Effector memory CD4-positive, alpha-beta T cell (primary cell): ENCODE measurements at regions not wholly inside any gene's neighbourhood (a gene's known extent, or its start where the extent isn't known, plus 50 kb on each side); places are given as distances from the start of the nearest gene placed in this dataset.

Experiments
- DNase-seq, 3 donors: peaks; one replicate each; pipeline ENCODE4 v3.0.0-alpha.2; 2020
- H3K27ac ChIP-seq: 2 replicates; pipeline ENCODE4 v1.7.0; 2013; ENCODE audit warnings: mild to moderate bottlenecking, low read length, moderate library complexity; ENCODE audit not compliant: insufficient read depth, poor library complexity, severe bottlenecking
- H3K27me3 ChIP-seq: replicated peaks from 2 replicates; pipeline ENCODE4 v1.7.0; 2013; ENCODE audit warnings: mild to moderate bottlenecking, low read length; ENCODE audit not compliant: insufficient read depth, control insufficient read depth, poor library complexity, severe bottlenecking
- H3K36me3 ChIP-seq: 2 replicates; pipeline ENCODE4 v1.7.0; 2013; ENCODE audit warnings: mild to moderate bottlenecking, low read length, moderate library complexity; ENCODE audit not compliant: control insufficient read depth, insufficient read depth
- H3K4me1 ChIP-seq: 2 replicates; pipeline ENCODE4 v1.7.0; 2013; ENCODE audit warnings: low read length, mild to moderate bottlenecking; ENCODE audit not compliant: control insufficient read depth, insufficient read depth, poor library complexity, severe bottlenecking
- H3K4me3 ChIP-seq: 2 replicates; pipeline ENCODE4 v1.7.0; 2013; ENCODE audit warnings: low read length, low read depth, mild to moderate bottlenecking; ENCODE audit not compliant: insufficient read depth, poor library complexity, severe bottlenecking
- H3K9me3 ChIP-seq: 2 replicates; pipeline ENCODE4 v1.7.0; 2013; ENCODE audit warnings: mild to moderate bottlenecking, low read length, moderate library complexity; ENCODE audit not compliant: control insufficient read depth

DNA sequence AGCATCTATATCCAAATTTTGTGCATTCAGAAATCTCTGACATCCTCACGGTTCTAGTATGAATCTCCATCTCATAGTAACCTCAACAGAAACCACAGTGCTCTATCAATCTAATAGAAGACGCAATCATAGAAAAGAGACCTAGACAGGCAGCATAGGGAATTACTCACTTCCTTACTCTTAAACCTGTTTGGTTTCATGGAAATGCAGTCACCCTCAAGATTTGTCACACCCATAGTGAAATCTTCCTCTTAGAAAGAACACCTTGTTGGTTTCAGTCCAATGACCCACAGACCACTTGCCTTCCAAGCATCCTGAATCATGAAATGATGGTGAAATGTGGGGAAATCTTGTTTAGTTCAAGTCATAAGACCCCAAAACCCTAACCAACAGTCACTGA is 166.1 kb upstream of the PRDM1 start:
- DNase-seq = no peak
- no peaks in the 10 kb centered on the region for H3K27me3 ChIP-seq
- no peaks in the 10 kb centered on the region for H3K9me3 ChIP-seq

DNA sequence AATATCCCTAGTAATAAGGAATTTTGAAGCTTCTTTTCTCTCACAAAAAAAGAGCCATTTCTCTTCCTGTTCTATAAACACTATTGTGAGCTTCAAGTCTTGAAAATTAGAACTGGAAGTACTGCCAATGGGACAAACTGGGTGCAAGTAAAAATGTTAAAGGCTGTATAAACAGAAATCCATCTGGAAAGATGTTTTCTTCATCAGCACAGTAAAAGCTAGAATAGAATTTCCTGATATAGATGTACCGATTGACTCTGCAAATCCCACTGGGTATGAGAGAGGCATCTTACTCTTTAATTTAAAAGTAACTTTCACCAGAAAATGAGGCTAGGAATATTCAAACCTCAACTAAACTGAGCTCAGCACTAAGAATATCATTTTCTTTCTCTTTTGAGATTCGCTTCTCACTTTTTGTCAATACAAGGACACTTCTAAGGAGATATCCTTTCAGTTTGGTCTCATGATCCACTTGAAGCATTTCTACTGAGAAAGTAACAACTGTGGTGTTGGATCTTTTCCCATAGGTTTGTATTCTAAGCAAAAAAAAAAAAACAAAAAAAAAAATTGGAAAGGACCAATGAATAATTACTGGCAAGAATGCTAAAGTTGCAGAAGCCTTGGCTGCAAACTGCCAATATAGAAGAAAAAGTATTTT is 169.0 kb upstream of the PRDM1 start:
- DNase-seq = no peak
- Histone ChIP-seq H3K4me1 (no peaks in the 10 kb centered on the region), H3K36me3 (no peaks in the 10 kb centered on the region), H3K27me3 (no peaks in the 10 kb centered on the region), H3K9me3 (no peaks in the 10 kb centered on the region), H3K4me3 (no peak overlapping the region), H3K27ac (no peak overlapping the region)

More for the DNA sequence above, 166.1 kb upstream of the PRDM1 start:
- no peak overlapping the region for H3K4me3 ChIP-seq
- H3K36me3 ChIP-seq = no peaks in the 10 kb centered on the region
- H3K4me1 ChIP-seq = no peaks in the 10 kb centered on the region
- no peak overlapping the region for H3K27ac ChIP-seq

DNA sequence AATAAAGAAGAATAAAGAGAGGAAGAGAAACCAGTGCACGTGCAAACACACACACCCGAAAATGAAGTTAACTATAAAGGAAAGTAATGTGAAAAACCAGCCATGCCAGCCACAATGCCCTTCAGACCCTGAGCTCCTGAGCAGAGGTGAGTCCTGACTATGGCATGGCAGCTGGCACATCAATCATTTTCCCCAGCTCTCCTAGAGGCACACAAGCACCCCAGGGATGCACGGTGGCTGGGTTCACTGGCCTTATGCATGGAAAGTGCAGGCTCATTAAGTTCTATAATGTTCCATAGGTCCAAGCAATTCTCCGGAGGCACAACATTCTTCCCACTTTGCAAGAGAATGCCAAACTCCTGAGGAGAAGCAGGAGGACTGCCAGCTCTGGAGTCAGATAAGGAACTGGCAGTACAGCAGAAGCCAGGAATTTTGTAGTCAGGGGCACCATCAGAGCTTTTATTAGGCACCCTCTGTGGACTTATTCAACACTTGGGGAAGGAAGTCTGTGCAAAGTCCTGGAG is 175.0 kb upstream of the PRDM1 start:
- no peak overlapping the region for H3K4me3 ChIP-seq
- no peaks in the 10 kb centered on the region for H3K27me3 ChIP-seq
- H3K27ac ChIP-seq = no peak overlapping the region
- DNase-seq = no peak
- no peaks in the 10 kb centered on the region for H3K4me1 ChIP-seq
- H3K36me3 ChIP-seq = no peaks in the 10 kb centered on the region
- no peaks in the 10 kb centered on the region for H3K9me3 ChIP-seq

DNA sequence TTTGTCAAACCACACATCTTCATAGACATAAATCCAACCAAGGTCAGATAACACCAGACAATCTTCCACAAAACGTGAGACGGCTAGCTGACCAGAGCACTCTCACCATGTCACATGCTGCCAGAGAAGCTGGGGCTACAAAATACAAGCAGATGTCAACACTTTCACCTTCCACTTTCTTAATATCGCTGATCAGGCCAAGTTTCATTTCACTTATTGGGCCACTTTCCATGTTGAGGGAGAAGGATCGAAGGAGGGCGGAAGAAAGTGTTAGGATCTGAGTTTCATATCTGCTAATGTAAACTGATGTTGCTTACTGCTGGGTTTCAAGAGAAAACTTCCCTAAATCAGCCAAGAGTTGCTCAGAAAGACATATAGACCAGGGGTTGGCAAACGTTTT is 177.0 kb upstream of the PRDM1 start:
- no peak for DNase-seq

GRCh38 chr6:105907991-105908390 is 178.1 kb upstream of the PRDM1 start:
- DNase-seq = no peak
- no peaks in the 10 kb centered on the region for H3K36me3 ChIP-seq
- H3K4me1 ChIP-seq = no peaks in the 10 kb centered on the region
- H3K27me3 ChIP-seq = no peaks in the 10 kb centered on the region
- no peak overlapping the region for H3K4me3 ChIP-seq
- no peak overlapping the region for H3K27ac ChIP-seq
- no peaks in the 10 kb centered on the region for H3K9me3 ChIP-seq

More for the DNA sequence above, 177.0 kb upstream of the PRDM1 start:
- Histone ChIP-seq H3K4me1 (no peaks in the 10 kb centered on the region), H3K9me3 (no peaks in the 10 kb centered on the region), H3K36me3 (no peaks in the 10 kb centered on the region), H3K4me3 (no peak overlapping the region), H3K27ac (no peak overlapping the region), H3K27me3 (no peaks in the 10 kb centered on the region)

DNA sequence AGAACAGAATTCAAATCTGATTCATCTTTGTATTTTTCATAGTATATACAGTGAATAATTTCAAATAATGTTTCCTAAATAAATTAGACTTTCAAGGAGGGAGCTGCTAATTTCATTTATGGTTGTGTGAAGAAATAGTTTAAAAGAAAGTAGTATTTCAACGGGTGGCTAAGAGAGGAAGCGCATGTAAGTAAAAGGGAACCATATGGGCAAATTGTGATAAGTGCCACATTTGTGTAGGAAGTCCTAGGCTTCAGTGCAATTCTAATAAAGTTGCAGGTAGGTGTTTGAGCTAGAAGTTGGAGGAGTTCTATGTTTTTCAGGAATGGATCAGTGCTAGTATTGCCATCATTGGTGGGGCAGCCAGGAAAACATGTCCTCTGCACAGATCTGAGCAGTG is 178.8 kb upstream of the PRDM1 start:
- no peaks in the 10 kb centered on the region for H3K9me3 ChIP-seq
- no peaks in the 10 kb centered on the region for H3K4me1 ChIP-seq
- no peaks in the 10 kb centered on the region for H3K36me3 ChIP-seq
- H3K27me3 ChIP-seq = no peaks in the 10 kb centered on the region
- no peak for DNase-seq
- no peak overlapping the region for H3K27ac ChIP-seq
- H3K4me3 ChIP-seq = no peak overlapping the region

GRCh38 chr6:105902401-105903031 is 183.6 kb upstream of the PRDM1 start:
- H3K36me3 ChIP-seq = no peaks in the 10 kb centered on the region
- H3K27me3 ChIP-seq = no peaks in the 10 kb centered on the region
- no peaks in the 10 kb centered on the region for H3K9me3 ChIP-seq
- H3K4me3 ChIP-seq = no peak overlapping the region
- no peak for DNase-seq
- peaks cover 7% of the 10 kb centered on the region for H3K4me1 ChIP-seq
- H3K27ac ChIP-seq = no peak overlapping the region

- Histone ChIP-seq H3K27ac (no peak overlapping the region), H3K27me3 (no peaks in the 10 kb centered on the region), H3K4me3 (no peak overlapping the region), H3K4me1 (peaks cover 7% of the 10 kb centered on the region), H3K9me3 (no peaks in the 10 kb centered on the region), H3K36me3 (no peaks in the 10 kb centered on the region)
- no peak for DNase-seq
Observed at GRCh38 chr6:105901583-105901982, 184.6 kb upstream of the PRDM1 start.

GRCh38 chr6:105900125-105900937 is 185.8 kb upstream of the PRDM1 start:
- peak overlapping the region; percentile 25 for H3K4me3 ChIP-seq
- no peaks in the 10 kb centered on the region for H3K27me3 ChIP-seq
- DNase-seq = no peak
- H3K27ac ChIP-seq = no peak overlapping the region
- H3K36me3 ChIP-seq = no peaks in the 10 kb centered on the region
- peaks cover 7% of the 10 kb centered on the region for H3K4me1 ChIP-seq
- no peaks in the 10 kb centered on the region for H3K9me3 ChIP-seq

DNA sequence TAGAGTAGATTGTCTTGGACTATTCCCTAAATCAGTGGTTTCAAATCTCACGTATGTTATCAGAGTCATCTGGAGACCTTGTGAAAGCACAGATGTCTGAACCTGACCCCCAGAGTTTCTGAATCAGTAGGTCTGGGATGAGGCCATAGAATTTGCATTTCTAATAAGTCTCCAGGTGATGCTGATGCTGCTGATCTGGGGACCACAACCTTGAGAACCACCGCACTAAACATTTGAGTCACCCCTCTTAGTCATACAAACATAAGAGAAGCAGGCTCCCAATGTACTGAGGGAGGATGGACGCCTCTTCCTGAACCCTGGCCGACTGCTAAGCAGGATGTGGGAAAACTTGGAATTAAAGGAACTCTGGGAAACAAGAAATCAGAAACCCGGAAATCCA is 187.8 kb upstream of the PRDM1 start:
- no peak for DNase-seq
- no peaks in the 10 kb centered on the region for H3K36me3 ChIP-seq
- no peak overlapping the region for H3K4me3 ChIP-seq
- peaks cover 7% of the 10 kb centered on the region for H3K4me1 ChIP-seq
- no peaks in the 10 kb centered on the region for H3K27me3 ChIP-seq
- no peak overlapping the region for H3K27ac ChIP-seq
- no peaks in the 10 kb centered on the region for H3K9me3 ChIP-seq
